ENCODE measurements at regions not wholly inside any gene's neighbourhood (a gene's known extent, or its start where the extent isn't known, plus 50 kb on each side); places are given as distances from the start of the nearest gene placed in this dataset.

DNA sequence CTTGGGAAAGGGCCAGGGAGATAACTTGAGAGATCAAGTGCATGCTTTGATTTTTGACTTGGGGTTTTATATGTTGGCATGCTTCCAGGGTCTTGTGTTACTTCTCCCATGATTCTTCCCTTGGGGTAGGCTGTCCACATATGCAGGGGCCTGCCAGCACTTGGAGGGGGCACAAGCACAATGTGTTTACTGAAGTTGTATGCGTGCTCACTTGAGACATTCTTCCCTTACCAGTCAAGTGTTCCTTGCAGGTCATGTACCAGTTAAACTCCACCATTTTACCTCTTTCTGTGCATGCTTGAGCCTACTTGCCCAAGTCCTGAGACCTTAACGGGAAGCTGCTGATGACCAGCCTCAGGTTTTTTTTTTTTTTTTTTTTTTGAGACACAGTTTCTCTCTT, 1880.5 kb downstream of the ARAP2 start:
- DNase-seq (ENCODE audit: low spot score): no peak
- H3K27ac ChIP-seq: no peak overlapping the region
- H3K4me3 ChIP-seq: no peak overlapping the region
- TF ChIP-seq, protein P1, sequence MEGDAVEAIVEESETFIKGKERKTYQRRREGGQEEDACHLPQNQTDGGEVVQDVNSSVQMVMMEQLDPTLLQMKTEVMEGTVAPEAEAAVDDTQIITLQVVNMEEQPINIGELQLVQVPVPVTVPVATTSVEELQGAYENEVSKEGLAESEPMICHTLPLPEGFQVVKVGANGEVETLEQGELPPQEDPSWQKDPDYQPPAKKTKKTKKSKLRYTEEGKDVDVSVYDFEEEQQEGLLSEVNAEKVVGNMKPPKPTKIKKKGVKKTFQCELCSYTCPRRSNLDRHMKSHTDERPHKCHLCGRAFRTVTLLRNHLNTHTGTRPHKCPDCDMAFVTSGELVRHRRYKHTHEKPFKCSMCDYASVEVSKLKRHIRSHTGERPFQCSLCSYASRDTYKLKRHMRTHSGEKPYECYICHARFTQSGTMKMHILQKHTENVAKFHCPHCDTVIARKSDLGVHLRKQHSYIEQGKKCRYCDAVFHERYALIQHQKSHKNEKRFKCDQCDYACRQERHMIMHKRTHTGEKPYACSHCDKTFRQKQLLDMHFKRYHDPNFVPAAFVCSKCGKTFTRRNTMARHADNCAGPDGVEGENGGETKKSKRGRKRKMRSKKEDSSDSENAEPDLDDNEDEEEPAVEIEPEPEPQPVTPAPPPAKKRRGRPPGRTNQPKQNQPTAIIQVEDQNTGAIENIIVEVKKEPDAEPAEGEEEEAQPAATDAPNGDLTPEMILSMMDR (IDR thresholded peaks at IDR 0.05): no peak

DNA sequence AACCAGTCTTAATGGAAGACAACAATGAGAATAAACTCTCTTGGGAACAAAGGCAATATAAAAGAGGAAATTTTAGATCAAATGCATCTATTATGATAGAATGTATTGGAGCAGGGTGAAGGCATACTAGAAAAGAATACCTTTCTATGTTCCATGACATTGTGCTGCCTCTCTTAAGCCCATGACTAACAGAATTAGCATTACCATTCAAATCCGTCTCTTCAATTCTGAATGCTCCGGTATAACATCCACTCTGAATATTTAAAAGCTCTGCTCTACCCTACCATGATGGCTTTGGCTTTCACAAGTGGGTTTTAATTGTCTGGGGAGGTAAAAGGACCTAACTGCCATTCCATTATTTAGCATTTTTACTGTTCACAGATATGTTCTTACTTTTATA, 1878.4 kb downstream of the ARAP2 start:
- no peak overlapping the region for H3K27ac ChIP-seq
- TF ChIP-seq, protein P1 (IDR thresholded peaks at IDR 0.05): no peak
- H3K4me3 ChIP-seq: no peak overlapping the region
- DNase-seq (ENCODE audit: low spot score): no peak

DNA sequence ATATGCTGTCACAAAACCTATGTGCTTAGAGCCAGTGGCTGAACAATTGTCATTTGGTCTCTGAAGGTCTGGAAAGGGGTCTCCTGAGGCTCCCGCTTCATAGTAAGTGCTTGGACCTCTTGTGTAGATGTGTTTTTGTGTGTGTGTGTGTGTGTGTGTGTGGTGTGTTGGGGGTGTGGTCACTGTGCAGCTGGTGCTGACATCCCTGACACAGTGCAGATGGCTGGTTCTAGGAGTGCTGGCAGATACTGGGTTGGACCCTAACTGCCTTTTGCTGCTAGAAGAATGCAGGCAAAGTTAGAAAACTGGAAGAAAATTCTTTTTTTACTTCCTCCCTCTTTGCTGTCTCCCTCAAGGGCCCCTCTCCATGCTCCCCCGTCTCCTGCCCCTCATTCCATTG, 1872.6 kb downstream of the ARAP2 start:
- Histone ChIP-seq H3K4me3 (no peak overlapping the region), H3K27ac (no peak overlapping the region)
- TF ChIP-seq, protein P1 (IDR thresholded peaks at IDR 0.05): no peak
- DNase-seq (ENCODE audit: low spot score): no peak

DNA sequence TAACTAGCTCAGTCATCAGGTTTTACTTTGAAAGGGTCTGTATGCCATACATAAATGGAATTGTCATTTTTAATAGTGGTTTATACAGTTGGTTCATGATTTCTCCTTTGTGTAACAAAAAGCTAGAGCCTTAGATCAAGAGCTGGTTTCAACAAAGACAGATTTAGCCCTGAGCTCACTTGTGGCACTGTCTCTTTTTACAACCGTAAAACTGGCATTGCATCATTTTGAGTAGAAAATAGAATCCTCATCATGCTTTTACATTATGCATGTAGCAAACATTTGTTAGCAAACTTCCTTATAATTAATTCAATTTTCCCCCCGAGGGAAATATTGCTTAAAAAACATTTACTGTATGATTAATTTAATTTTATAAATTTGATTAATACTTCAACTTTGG, 1871.5 kb downstream of the ARAP2 start:
- TF ChIP-seq, protein P1 (IDR thresholded peaks at IDR 0.05): no peak
- Histone ChIP-seq H3K27ac (no peak overlapping the region), H3K4me3 (no peak overlapping the region)
- DNase-seq (ENCODE audit: low spot score): no peak

DNA sequence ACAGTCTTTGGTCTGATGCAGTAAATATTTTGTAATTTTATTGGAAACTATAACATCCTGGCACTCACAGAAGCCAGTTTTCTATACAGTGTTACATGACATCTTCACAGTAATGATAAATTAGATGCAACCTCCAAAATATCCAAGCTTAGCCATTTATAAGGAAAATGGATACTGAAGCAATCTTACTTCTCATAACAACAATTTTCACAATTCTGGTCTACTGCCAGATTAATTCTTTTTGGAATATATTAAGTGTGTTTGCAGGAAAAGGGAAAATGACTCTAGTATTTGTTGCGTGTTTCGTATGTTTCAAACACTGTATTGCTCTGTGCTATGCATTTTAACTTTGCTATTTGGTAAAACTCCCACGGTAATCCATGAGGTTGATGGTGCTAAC, 1870.9 kb downstream of the ARAP2 start:
- Histone ChIP-seq H3K27ac (no peak overlapping the region), H3K4me3 (no peak overlapping the region)
- DNase-seq (ENCODE audit: low spot score): no peak
- TF ChIP-seq, protein P1 (IDR thresholded peaks at IDR 0.05): no peak

DNA sequence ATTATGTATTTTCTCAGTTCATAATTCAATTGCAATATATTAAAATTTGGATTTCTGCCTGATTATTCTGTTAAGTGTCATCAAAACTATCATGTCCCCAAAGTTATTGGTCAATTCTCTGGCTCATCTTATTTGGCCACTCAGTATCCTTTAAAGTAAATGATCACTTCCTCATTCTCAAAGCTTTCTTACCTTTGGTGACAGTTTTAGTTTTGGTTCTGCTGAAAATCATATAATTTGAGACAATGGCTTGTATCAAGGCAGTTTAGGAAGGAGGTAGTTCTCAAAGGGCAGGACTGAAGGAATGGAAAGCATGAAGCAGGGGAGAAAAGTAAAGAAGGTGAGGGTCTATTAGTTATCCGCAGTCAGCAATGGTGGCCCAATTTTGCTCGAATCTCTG, 1832.1 kb downstream of the ARAP2 start:
- Histone ChIP-seq H3K27ac (no peak overlapping the region), H3K4me3 (no peak overlapping the region)
- DNase-seq (ENCODE audit: low spot score): no peak
- TF ChIP-seq, protein P1 (IDR thresholded peaks at IDR 0.05): no peak

DNA sequence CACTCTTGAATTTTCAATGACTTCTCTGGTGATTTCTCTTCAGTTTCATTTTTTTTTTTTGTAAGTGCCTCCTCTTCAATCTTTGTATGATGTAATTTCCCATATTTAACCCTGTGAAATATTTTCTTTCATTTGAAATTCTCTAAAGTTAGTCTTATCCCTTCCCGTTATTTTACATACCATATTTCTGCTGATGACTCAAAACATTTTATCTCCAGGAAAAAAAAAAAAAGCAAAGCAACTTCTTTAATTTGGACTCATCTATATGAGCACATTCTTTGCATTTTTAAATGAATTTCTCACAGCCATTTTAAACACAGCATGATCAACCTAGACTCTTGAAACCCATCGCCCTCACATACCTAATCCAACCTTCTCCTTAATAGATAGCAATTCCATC, 1831.4 kb downstream of the ARAP2 start:
- TF ChIP-seq, protein P1 (IDR thresholded peaks at IDR 0.05): no peak
- H3K27ac ChIP-seq: no peak overlapping the region
- no peak overlapping the region for H3K4me3 ChIP-seq
- no peak for DNase-seq (ENCODE audit: low spot score)
